Esophagus squamous epithelium (tissue), 4 donors: ENCODE measurements at regions not wholly inside any gene's neighbourhood (a gene's known extent, or its start where the extent isn't known, plus 50 kb on each side); places are given as distances from the start of the nearest gene placed in this dataset.

Experiments
- CTCF ChIP-seq, 6 experiments: fragments of 450-650 bp in 4 of 6; fragments of 200-600 bp in 2 of 6; sonication (generic) in 2 of 6; IDR thresholded peaks; one replicate each; pipeline ENCODE4 v1.5.1; 2016 to 2019; ENCODE audit warnings: antibody characterized with exemption in 6 of 6, mild to moderate bottlenecking in 4 of 6, moderate library complexity in 4 of 6
- POLR2A ChIP-seq, 4 donors: fragments of 450-650 bp; IDR thresholded peaks; one replicate each; pipeline ENCODE4 v1.6.1; 2017; ENCODE audit warnings: antibody characterized with exemption in 4 of 4, mild to moderate bottlenecking in 4 of 4, moderate library complexity in 3 of 4

DNA sequence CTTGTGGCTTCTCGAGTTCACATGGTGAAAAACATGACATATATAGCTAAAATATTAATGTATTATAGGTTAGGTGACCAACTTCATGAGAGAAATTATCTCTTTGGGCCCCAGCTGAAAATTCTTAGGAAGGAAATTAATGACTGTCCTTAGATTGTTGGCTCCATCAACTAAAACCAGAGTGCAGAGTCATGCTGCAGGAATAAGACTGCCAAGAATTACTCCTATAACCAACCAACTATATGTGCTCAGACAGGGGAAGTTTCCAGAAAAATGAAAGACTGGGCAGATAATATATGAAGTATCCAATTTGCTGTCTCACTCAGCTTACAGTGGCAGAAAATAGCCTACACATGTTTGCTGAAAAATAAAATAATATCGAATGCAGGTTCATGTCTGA, 71.0 kb upstream of the TMEFF2 start:
- no peak for TF ChIP-seq CTCF (IDR thresholded peaks at IDR 0.05)
- no peak for TF ChIP-seq POLR2A (IDR thresholded peaks at IDR 0.05)
